Activated naive CD4-positive, alpha-beta T cell treated with anti-CD3 and anti-CD28 coated beads, Interleukin-2, amount 50 U/mL, for 16 hours (primary cell): ENCODE measurements at regions not wholly inside any gene's neighbourhood (a gene's known extent, or its start where the extent isn't known, plus 50 kb on each side); places are given as distances from the start of the nearest gene placed in this dataset.
"Not testable (repeated sequence)": the region's sequence is repeated elsewhere in the genome, so short reads cannot be mapped to it uniquely, and the experiment has no call there.

Source experiments
- DNase-seq: peaks from one replicate; pipeline ENCODE4 v3.0.0-alpha.2; 2020

DNA sequence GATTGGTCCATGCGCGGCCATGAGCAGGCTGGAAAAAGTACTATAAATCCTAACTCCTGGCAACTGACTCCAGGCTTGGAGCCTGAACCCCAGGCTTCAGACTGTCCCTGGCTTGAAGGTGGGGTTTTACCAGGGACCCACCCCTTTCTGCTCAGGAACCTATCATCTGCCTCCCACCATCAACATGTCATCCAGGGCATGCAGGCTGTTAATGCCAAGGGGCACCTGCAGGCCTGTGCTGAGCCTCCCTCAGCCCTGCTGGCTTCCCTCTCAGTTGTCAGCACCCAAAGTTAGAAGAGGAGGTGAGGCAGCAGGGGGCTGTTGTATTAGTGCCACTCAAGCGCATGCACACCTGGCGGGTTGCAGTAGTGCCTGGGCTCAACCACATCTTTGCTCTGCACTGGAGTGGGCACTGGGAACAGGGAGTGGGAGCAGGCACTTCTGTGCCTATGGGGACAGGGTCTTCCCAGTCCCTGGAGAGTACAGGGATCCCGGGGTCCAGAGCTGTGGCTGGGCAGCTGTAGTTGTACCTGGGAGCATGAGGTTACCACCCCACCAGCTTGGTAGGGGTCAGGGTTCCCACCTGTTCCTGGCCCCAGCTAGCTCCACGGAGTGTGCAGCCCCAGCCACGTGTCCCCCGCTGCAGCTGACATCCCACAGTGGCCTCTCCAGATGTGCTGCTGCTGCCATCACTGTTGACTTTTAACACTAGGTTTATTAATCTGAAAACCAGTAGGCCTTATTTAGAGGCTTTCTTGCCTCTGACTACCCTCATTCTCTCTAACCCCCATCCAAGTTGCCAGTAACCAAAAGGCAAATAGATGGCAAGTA is 306.2 kb upstream of the RIOK2 start:
- DNase-seq: no peak

DNA sequence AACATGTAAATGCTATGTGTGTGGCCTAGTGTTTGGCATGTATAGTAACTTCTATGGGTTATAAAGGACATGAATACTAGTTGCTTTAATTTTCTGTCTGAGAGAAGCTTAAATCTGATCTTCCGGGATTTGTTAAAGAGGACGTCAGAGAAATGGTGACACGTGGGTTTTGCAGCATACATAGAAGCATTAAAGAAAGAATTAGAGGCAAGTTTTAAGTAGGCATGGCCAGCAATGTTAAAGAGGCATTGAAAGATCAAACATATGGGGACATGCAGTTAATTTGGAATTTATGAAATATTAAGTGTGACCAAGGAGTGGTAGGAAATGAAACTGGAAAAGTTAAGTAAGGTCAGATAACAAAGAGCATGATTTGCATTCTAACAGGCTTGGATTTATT is 311.4 kb upstream of the RIOK2 start:
- no peak for DNase-seq

GRCh38 chr5:97495301-97495700 is 312.3 kb upstream of the RIOK2 start:
- no peak for DNase-seq

GRCh38 chr5:97496037-97496436 is 313.0 kb upstream of the RIOK2 start:
- no peak for DNase-seq

DNA sequence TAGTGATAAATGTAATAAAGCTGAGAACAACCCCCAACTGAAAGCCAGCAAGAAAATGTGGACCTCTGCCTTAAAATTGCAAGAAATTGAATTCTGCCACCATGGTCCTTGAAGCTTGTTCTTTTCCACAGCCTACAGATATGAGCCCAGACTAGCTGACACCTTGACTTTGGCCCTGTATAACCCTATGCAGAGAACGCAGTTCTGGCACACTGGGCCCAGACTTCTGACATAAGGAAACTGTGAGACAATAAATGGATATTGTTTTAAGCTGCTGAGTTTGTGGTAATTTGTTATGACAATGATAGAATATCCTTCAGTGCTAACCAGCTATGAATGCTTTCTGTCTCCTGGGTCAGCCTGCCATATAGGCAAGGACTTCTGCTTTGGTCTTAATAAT is 315.6 kb upstream of the RIOK2 start:
- no peak for DNase-seq

- no peak for DNase-seq
Observed at GRCh38 chr5:97499605-97500004, 316.6 kb upstream of the RIOK2 start.

DNA sequence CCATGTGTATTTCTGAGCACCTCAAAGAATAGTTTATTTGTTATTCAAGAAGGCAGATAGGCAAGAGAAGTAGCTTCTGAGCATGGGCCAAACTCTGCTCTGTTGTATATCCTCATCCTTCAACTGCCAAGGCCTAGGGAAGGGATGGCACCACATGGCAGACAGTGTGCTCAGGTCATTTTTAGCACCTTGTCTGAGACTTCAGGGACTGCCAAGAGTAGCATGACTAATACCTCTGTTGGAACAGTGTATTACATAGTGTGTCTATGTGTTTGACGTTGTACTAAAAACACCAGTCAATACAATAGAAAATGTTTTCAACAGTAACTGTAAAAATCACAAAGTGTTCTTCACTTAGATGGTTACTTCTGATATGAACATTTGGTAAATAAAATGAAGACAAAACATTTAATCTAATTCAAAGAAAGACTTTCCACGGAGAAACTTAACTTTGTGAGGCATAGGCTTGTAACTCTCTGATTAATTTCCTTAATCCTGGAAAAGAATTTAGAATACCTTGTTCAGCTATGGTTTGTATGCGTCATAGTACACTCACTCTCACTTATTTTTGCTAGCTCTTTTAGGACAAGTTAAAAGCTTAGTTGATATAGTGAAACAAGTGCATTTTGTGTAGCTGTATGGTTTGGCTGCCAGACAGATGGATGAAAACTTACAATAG is 318.4 kb upstream of the RIOK2 start:
- DNase-seq: no peak

- no peak for DNase-seq
Observed at GRCh38 chr5:97501965-97502305, 318.9 kb upstream of the RIOK2 start.

GRCh38 chr5:97508864-97509263 is 325.8 kb upstream of the RIOK2 start:
- DNase-seq: no peak

DNA sequence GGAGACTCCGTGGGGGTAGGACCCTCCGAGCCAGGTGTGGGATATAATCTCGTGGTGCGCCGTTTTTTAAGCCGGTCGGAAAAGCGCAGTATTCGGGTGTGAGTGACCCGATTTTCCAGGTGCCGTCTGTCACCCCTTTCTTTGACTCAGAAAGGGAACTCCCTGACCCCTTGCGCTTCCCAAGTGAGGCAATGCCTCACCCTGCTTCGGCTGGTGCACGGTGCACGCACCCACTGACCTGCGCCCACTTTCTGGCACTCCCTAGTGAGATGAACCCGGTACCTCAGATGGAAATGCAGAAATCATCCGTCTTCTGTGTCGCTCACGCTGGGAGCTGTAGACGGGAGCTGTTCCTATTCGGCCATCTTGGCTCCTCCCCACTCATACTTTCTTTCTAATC is 336.5 kb upstream of the RIOK2 start:
- DNase-seq: not testable (repeated sequence)

- DNase-seq: not testable (repeated sequence)
Observed at GRCh38 chr5:97523336-97523735, 340.3 kb upstream of the RIOK2 start.

- no peak for DNase-seq
Observed at GRCh38 chr5:97525780-97526179, 342.7 kb upstream of the RIOK2 start.

GRCh38 chr5:97528941-97529340 is 345.9 kb upstream of the RIOK2 start:
- DNase-seq: no peak

- DNase-seq: no peak
Observed at GRCh38 chr5:97529354-97529985, 346.4 kb upstream of the RIOK2 start.

- DNase-seq: no peak
Observed at GRCh38 chr5:97531549-97531948, 348.5 kb upstream of the RIOK2 start.

- DNase-seq: no peak
Observed at GRCh38 chr5:97534166-97534565, 351.1 kb upstream of the RIOK2 start.

DNA sequence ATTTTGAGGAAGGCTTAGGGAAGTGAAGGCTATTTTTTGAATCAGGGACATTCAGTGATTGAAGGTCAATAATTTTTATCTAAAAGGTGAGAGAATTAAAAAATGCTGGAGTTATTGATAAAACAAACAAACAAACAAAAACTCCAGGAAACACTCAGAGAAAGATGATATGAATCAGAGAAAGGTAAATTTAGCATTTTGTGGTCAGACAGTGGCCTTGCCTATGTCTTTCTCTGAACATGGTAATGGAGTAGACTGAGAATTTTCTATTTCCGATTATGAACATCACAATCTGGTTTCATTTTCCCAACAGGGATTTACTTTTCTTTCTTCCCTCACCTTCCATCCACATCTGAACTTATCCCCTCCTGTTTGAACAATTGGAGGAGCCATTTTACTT is 353.6 kb upstream of the RIOK2 start:
- no peak for DNase-seq

DNA sequence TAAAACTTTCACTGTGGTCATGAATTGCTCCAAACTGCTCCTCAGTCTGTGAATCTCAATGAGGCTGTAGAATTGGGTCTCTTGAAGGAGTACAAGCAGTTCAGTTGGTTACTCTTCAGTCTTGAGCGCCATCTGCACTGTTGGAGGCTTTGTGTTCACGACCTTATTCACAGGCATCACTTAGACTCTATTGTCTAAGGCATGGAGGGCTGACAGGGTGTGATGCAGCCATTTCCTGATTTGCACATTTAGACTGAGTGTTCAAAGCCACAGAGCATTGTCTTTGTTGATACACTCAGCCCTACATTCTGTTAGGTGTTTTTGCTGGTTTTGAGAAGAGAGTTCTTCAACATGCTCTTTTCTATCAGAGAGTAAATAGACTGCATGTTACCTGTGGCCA is 355.9 kb upstream of the RIOK2 start:
- DNase-seq: no peak

DNA sequence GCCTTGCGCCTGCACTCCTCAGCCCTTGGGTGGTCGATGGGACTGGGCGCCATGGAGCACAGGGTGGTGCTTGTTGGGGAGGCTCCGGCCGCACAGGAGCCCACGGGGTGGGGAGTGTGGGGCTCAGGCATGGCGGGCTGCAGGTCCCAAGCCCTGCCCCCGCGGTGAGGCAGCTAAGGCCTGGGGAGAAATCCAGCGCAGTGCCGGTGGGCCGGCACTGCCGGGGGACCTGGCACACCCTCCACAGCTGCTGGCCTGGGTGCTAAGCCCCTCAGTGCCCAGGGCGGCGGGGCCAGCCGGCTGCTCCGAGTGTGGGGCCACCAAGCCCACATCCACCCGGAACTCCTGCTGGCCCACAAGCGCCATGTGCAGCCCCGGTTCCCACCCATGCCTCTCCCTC is 358.8 kb upstream of the RIOK2 start:
- no peak for DNase-seq

DNA sequence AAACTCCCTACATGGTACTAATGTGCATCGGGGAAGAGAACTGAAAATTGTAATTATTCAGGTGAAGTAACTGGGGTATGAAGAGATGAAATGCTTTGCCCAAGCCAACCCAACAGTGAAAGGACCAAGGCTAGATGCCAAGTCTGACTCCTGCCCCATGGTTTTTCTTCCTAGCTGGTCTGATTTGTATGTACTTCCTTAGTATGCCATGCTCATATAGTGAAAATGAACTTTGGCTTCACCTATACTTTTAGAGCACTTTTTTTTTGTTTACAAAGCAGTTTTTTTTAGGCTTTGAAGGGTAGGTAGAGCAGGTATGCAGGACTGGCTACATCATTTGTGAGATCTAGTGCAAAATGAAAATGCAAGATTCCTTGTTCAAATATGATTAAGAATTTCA is 359.4 kb upstream of the RIOK2 start:
- DNase-seq: no peak

- DNase-seq: no peak
Observed at GRCh38 chr5:97543166-97543565, 360.1 kb upstream of the RIOK2 start.

DNA sequence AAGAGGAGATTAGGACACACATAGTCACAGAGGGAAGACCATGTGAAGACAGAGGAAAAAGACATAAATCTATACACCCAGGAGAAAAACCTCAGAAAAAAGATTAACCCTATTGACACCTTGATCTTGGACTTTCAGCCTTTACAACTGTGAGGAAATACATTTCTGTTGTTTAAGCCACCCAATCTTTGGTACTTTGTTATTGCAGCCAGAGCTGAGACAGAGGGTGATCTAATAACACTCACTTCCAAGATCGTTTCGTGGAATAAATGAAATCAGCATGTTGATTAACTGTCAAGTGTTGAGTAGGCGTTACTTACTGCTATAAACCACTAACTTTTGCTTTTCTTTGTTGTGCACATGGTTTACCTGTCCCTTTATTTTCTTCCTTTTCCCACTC is 361.2 kb upstream of the RIOK2 start:
- DNase-seq: no peak

DNA sequence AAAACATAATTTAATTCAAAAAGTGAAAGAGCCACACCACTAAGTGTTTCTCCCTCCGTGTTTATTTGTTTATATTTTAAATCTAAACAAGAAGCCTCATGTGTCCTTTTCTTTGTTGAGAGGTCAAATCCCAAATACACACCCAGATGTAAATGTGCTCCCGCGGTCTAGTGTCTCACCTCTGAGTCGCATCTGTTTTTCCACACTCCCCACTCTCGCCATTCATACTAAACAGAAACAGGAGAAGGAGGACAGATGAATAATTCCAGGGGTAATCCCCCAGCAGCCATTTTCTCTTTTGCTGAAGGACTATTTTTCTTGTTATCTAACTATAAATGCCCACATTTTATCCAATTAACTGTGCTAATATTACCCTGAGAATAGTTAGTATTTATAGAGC is 361.6 kb upstream of the RIOK2 start:
- no peak for DNase-seq

- no peak for DNase-seq
Observed at GRCh38 chr5:97545446-97545845, 362.4 kb upstream of the RIOK2 start.
